ENCODE measurements at regions not wholly inside any gene's neighbourhood (a gene's known extent, or its start where the extent isn't known, plus 50 kb on each side); places are given as distances from the start of the nearest gene placed in this dataset.

DNA sequence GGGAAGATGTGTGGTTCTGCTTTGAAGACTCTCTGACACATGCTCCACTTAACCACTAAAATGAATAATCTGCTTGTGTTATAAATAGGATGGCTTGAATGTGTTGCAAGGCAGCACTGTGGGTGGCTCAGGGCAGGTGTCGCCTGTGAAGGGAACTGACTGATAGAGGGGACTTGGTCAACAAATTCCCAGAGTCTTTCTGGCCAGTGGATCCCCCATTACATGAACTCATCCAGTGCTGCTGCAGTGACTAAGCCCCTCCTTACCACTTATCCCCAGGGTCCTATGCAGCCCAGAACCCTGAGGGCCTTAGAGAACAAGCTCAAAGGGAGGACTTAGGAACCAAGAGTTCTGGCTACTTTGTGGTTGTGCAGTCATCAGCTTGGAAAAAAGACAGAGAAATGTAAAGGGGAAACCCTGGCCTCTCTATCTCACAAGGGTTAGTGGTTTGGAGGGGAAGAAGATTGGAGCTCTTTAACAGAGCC, 226.2 kb upstream of the TNP1 start:
- TF ChIP-seq POLR2A (IDR thresholded peaks at IDR 0.05) = no peak
- TF ChIP-seq, protein P1, sequence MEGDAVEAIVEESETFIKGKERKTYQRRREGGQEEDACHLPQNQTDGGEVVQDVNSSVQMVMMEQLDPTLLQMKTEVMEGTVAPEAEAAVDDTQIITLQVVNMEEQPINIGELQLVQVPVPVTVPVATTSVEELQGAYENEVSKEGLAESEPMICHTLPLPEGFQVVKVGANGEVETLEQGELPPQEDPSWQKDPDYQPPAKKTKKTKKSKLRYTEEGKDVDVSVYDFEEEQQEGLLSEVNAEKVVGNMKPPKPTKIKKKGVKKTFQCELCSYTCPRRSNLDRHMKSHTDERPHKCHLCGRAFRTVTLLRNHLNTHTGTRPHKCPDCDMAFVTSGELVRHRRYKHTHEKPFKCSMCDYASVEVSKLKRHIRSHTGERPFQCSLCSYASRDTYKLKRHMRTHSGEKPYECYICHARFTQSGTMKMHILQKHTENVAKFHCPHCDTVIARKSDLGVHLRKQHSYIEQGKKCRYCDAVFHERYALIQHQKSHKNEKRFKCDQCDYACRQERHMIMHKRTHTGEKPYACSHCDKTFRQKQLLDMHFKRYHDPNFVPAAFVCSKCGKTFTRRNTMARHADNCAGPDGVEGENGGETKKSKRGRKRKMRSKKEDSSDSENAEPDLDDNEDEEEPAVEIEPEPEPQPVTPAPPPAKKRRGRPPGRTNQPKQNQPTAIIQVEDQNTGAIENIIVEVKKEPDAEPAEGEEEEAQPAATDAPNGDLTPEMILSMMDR (IDR thresholded peaks at IDR 0.05) = no peak
